ENCODE measurements at regions not wholly inside any gene's neighbourhood (a gene's known extent, or its start where the extent isn't known, plus 50 kb on each side); places are given as distances from the start of the nearest gene placed in this dataset.

DNA sequence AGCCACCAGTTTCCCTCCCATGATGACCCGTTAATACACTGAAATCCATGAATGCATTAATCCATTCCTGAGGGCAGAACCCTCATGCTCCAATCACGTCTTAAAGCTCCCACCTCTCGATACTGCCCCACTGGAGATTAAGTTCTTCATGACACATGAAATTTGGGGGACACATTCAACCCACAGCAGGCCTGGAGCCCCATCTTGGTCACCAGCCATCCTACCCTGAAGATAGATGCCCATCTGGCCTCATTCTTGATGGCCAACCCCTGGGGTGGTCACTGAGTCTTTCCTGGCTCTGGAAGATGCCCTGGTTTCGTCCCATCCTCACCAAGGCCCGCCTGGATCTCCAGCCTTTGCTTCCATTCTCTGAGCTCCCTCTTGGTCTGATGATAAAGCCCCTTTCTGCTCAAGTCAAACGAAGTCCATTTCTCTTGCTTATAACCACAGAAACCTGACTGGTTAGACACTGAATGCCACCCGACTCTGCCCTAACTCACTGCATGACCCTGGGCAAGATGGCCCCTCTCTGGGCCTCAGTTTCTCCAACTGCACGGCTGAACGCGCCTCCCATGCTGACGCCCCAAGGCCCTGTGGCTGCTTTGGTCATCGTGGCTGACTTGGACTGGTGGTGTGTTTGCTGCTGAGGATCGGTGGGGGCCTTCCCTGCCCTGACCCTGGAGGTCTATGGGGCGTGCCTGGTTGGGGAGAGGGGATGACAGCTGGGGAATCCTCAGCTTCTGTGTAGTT, 138.4 kb upstream of the IER5L start:
- TF ChIP-seq CTCF (IDR thresholded peaks at IDR 0.05) (no peak), POLR2A (IDR thresholded peaks at IDR 0.05) (no peak)

Measured in heart left ventricle (tissue), 13 donors.